Suppressor macrophage treated with lipopolysaccharide for 4 hours (primary cell): ENCODE measurements at regions not wholly inside any gene's neighbourhood (a gene's known extent, or its start where the extent isn't known, plus 50 kb on each side); places are given as distances from the start of the nearest gene placed in this dataset.

ENCODE experiments used
- DNase-seq: peaks from one replicate; pipeline ENCODE4 v3.0.0-alpha.2; 2020

DNA sequence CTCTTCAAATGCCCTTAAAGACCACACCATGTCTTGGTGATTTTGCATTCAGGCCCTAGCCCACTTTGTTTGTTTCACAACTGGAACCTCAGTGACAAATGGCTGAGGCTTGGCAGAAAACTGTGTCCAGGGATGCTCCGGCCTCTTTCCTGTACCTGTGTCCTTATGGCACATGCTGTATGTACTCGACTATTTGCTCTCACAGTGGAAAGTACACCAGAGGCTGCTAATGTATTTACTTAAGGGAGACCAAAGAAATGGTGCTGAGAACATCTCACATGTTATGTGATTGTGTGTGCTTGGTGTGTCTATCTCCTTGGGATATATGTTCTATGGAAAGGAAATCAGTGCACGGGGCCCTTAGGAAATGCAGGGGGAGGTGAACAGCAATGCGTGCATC is 263.3 kb downstream of the GADD45G start:
- no peak for DNase-seq

- DNase-seq = no peak
Observed at GRCh38 chr9:89869793-89870580, 265.2 kb downstream of the GADD45G start.

DNA sequence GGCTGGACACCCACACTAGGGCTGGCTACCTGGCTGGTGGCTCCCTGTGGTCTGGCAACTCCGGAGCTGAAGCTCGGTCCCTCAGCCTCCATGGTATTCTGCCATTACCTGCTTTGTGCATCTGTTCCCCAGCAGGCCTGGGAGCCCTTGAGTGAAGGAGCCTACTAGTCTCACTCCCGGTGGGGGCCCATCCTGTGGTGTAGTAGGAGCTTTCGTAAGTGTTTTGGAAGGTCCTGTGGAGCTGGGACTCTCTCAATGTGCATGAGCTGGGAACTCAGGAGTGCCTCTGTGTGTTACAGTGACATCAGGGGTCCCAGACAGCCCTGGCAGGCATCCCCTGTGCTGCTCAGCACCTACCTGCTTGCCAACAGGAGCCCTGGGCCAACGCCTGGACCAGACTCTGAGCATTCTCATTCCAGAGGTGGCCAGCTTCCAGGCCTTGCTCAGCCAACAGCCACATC is 267.1 kb downstream of the GADD45G start:
- no peak for DNase-seq

- no peak for DNase-seq
Observed at GRCh38 chr9:89872426-89872912, 267.7 kb downstream of the GADD45G start.

DNA sequence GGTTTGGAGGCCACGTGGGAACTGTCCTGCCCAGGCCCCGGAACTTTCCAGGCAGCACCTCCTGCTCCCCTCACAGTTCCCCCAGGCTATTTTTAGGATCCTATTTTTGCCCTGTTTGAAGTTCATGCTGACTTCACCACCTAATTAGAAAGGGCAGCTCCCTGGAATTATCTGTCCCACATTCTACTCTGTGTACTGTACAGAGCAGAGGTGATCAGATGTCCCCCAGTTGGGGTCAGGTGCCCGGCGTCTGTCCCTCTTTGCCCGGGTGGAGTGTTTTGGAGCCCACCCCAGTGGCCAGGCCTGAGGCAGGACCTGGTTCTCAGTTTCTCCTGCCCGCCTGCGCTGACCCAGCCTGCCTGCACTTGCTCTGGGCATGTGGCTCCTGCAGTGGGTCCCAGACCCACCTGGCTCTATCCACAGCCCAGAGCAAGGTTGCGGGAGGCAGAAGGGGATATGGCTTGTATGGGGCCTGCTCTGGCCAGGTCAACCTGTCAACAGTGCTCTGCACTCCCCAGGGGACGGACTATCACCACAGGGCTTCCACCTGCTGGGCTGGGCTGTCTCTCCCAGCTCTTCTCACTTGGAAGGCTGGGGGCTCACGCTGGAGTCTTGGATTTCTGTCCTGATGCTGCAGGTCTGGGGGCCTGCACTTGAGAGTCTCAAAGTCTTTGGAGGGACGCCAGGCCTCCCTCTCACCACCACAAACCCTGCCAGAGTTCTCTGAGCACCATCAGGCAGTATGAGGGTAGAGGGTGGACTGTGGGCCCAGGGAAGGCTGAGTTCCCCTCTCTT is 268.3 kb downstream of the GADD45G start:
- no peak for DNase-seq

DNA sequence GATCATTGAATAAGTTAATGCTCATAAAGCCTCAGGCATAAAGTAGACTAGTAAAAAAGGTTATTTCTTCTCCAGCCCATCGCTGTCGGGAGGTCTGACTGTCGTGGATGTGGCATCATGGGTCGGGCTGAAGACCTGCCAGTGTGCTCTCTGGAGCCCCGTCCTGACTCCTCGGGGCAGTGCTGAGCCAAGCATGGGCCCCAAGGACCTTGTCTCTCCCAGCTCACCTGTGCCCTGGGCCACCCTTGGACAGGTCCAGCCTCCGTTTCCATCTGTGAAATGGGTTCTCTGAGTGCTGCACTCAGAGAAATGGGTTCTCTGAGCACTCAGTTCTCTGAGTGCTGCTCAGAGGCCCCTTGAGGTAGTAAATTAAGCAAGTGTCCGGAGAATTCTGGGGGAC is 269.0 kb downstream of the GADD45G start:
- no peak for DNase-seq

DNA sequence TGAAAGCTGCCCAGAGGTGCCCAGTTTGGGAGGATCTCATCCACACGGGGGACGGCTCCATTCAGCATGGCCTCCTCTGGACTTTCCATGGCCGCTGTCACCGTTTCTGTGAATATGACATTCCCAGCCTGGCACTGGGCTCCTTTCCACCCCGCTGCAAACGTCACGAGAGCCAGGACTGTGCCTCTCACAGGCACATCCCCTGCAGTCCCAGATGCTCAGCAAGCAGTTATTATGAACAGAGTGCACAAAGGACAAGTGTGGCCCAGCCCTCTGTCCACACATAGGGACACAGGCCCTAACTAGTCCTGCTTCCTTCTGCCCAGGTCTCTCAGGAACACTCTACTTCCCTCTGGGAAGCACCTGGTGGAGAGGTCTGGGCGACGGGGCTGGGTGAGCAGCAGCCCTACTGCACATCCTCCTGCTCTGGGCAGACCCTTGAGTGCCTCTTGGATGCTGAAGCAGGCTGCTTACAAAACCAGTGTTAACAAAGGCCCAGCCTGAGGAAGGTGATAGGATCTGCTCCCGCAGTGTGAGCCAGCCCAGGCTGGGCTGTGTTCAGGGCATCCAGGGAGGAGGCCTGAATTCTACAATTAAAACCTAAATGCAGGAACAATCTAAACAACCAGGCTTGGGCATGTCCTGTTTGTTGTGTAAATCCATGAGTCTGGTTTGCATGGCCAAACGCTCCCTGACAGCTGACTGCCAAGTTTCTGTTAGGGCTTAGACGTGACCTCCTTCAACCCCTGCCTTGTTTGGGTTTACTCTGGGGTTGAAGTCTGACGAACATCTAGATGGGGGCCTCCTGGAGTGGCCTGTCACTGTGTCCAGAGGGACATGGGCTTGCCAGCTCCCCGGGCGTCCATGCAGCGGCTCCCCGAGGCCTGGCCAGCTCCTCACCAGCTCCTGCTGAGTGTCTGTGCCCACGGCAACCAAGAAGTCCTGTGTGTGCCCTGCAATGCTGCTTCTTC is 269.8 kb downstream of the GADD45G start:
- no peak for DNase-seq

- DNase-seq = no peak
Observed at GRCh38 chr9:89877051-89878002, 272.5 kb downstream of the GADD45G start.

DNA sequence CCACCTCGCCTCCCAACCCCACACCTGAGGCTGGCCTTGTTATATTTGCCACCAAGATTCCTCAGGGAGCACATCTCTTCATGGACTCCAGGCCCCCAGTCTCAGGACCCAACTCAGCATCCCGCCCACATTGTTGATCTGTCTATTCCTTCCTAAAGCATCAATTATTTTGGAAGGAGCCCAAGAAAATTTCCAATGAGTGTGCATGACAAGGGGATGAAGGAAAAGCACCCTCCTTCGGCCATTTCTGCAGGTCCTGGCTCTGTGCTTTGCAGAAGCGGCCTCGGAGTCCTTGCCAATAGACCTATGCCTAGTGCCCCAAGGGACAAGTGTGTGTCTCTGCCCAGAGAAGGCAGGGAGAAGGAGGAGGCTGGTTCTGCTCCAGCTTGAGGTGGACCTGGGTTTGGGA is 273.2 kb downstream of the GADD45G start:
- no peak for DNase-seq

DNA sequence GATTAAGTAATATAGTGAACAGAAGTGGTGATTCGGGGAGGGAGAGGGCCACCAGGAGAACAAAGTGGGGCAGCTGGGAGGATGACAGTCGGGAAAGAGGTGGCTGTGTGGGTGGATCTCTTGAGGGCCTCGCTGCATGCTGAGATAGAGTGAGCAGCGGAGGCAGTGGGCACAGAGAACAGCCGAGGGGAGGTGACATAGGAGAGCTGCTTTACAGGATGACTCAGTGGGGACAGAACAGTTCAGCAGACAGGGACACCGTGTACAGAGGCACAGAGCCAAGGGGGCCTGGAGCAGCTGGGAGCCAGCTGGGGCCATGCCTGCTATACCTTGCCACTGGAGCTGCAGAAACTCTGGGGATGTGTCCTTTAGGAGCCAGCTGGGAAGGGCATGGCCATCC is 273.9 kb downstream of the GADD45G start:
- no peak for DNase-seq

GRCh38 chr9:89879276-89879675 is 274.5 kb downstream of the GADD45G start:
- DNase-seq = no peak

GRCh38 chr9:89879701-89880100 is 274.9 kb downstream of the GADD45G start:
- DNase-seq = no peak

DNA sequence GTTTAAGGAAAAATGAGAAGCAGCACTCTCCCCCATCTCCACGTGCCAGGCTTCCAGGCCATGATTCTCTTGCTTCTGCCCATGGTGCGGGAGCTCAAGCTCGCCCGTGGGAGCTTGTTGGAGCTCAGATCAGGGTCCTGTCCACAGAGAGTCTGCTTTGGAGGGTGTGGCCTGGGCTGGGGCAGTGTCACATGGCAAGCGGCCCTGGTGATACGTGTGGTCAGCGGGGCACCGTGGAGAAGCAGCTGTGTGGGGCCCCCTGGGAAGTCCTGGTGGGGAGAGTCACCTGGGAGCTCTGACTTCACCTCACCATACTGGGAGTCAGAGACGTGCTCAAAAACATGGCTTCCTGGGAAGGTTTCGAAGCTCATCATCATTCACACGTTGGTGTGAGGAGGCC is 275.3 kb downstream of the GADD45G start:
- no peak for DNase-seq

- DNase-seq = no peak
Observed at GRCh38 chr9:89880721-89881120, 275.9 kb downstream of the GADD45G start.

- no peak for DNase-seq
Observed at GRCh38 chr9:89881431-89881830, 276.6 kb downstream of the GADD45G start.

DNA sequence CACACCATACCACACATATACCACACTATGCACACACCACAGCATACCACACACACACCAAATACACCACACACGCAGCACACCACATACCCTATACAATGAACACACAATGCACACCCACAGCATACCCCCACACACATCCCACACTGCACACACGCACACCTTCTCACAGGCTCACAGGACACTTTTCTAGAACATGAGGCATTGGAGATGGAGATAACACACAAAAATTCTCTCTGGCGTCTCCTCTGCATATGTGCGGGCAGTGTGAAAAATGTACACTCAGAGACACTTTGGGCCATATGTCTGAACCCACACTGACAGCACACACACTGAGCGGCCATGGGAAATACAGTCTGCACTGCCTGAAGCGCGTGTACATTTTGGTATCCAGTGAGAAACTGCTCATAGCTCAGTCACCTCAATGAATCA is 278.1 kb downstream of the GADD45G start:
- no peak for DNase-seq

- DNase-seq = peak; percentile 16
Observed at GRCh38 chr9:89883401-89884341, 278.9 kb downstream of the GADD45G start.

DNA sequence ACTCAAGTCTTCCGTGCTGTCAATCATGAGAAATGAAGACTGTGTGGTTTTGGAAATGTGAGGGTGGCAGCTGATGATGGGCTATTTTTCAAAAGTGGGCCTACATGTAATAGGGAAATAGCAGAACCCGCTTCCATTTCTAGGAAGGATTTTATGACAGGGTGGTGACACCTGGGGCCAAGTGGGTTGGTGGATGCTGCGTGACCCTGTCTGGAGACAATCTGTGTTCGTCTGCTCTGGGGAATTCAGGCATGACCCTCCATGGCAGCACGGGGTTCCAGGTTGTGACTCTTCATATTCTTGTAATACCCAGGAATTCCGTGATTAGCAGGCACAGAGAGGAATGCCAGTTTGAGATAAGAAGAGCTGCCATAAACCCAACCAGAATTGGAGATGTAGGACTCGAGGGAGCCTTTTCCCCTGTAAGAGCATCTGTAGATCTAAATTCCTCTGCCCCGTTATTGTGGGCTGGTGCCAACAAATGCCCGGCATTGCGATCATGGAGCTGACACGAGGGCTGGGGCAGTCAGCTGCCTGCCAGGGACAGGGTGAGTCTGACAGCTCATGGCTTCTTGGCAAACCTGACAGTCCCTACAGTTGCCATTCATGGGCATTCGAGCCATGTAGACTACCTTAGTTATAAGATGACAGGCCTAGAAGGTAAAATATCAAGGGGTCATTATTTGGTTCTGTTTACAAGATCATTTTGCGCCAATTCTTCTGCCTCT is 279.7 kb downstream of the GADD45G start:
- no peak for DNase-seq

DNA sequence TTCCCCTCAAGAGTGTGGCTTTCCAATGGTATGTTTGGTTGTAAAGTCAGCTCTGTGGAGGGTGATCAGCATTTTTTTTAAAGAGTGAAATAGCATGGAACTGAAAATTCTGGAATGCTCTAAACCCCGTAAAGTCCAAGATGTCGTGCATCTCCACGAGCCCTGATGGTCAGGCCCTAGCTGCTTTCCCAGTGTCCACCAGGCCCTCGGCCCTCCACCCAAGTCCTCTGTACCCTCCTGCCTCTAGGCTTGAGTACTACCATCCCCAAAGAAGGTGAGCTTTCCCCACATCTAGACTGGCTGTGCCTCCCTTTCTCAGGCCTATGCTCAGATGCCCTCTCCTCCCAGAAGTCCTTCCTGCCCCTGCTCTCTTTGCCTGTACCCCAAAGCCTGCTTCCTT is 280.3 kb downstream of the GADD45G start:
- no peak for DNase-seq

- DNase-seq = no peak
Observed at GRCh38 chr9:89886281-89886700, 281.5 kb downstream of the GADD45G start.
